Ovary (tissue), 7 donors: ENCODE measurements at regions not wholly inside any gene's neighbourhood (a gene's known extent, or its start where the extent isn't known, plus 50 kb on each side); places are given as distances from the start of the nearest gene placed in this dataset.

Experiments
- DNase-seq, 5 donors: peaks; one replicate each; pipeline ENCODE4 v3.0.0-alpha.2; 2019 to 2020
- H3K27ac ChIP-seq, 2 donors: fragments of 200-600 bp; one replicate each; pipeline versions ENCODE4 v1.5.1 to v1.8.0; 2019 to 2022
- H3K27me3 ChIP-seq: fragments of 200-600 bp; one replicate; pipeline ENCODE4 v1.8.0; 2022
- H3K36me3 ChIP-seq: fragments of 200-600 bp; sonication (generic); one replicate; pipeline ENCODE4 v1.5.1; 2019
- H3K4me1 ChIP-seq: one replicate; pipeline ENCODE4 v1.8.1; 2013; ENCODE audit warnings: mild to moderate bottlenecking, moderate library complexity; ENCODE audit not compliant: insufficient read depth
- H3K4me3 ChIP-seq: fragments of 200-600 bp; sonication (generic); one replicate; pipeline ENCODE4 v1.5.1; 2017
- H3K9me3 ChIP-seq, 2 donors: fragments of 200-600 bp in 1 of 2; sonication (generic) in 1 of 2; one replicate each; pipeline versions ENCODE4 v1.5.1 to v1.8.1; 2013 to 2019; ENCODE audit warnings: mild to moderate bottlenecking in 1 of 2, moderate library complexity in 1 of 2
- EP300 ChIP-seq: sonication (generic); formaldehyde crosslinking; IDR thresholded peaks from one replicate; pipeline ENCODE4 v1.6.1; 2017; ENCODE audit warnings: antibody characterized with exemption
- POLR2A ChIP-seq: fragments of 450-650 bp; IDR thresholded peaks from one replicate; pipeline ENCODE4 v1.6.1; 2017; ENCODE audit warnings: antibody characterized with exemption, mild to moderate bottlenecking, moderate library complexity
- WGBS, 3 donors: extraction: QIAGEN DNeasy Blood & Tissue Kit in 1 of 3; methylation state at CpG; one replicate each; pipeline versions ENCODE4 v1.1.5 to v1.1.7; 2013 to 2017; 5-methylcytosine and 5-hydroxymethylcytosine counted together
- intact Hi-C, 4 donors: fragments of 100-400 bp; cut with DNase I; formaldehyde crosslinking; loops; one replicate each; pipeline versions ENCODE4 v1.11.0 to v1.15.1; 2022 to 2023
- TF ChIP-seq, protein P1 (sequence below), 3 donors: fragments of 450-650 bp in 2 of 3; fragments of 200-600 bp in 1 of 3; IDR thresholded peaks; one replicate each; pipeline versions ENCODE4 v1.5.1 to v1.8.0; 2016 to 2022; ENCODE audit warnings: antibody characterized with exemption in 3 of 3, mild to moderate bottlenecking in 1 of 3
- donor health status: DM: no; HTN: no; CAD: no; lungs with moderate emphysema.
- donor health status: DM: no; HTN: no; CAD: no.
- donor health status: Bipolar disorder and iron deficiency.
- donor health status: DM: no; HTN: no; CAD: no.
- donor health status: DM: yes; HTN: yes; CAD: no.

DNA sequence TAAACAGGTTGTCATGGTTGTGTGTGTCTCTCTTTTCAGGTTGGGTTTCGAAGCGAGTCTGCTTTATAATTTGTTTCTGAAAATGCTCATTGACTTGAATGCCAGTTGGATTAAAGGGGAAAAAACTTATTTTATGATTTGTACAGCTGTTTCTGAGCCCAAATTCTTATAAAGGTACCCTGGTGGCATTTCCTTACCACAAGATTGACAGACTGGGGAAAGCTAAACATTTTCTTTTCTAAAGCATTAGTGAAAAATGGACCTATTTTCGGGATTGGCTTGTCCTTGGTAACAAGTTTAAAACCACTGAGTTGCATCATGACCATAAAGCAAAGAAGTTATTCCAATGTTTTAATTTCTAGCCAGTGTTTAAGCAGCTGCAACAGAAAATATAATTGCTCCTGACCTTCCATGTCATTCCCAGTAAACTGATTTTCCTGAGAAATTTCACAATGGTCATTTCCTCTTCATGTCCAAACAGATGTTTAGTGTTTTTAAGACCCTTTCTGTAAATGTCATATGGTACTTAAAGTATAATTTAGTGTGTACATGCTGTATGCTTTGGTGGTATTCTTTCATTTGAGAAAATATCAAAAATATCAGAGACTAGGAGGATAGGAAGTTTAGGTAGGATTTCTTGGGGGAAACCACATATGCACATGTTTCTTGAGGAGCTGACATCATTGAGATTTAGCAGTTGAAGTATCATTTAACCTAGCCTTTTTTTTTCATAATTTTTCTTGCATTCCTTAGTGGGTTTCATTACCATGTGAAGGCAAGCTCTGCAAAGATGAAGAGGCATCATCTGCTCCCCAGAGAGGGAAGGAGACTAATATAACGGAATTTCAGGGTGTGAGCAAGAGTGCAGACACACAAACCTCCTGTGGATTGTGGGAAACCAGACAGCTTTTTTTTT is 667.1 kb upstream of the RGMB start:
- TF ChIP-seq, protein P1, sequence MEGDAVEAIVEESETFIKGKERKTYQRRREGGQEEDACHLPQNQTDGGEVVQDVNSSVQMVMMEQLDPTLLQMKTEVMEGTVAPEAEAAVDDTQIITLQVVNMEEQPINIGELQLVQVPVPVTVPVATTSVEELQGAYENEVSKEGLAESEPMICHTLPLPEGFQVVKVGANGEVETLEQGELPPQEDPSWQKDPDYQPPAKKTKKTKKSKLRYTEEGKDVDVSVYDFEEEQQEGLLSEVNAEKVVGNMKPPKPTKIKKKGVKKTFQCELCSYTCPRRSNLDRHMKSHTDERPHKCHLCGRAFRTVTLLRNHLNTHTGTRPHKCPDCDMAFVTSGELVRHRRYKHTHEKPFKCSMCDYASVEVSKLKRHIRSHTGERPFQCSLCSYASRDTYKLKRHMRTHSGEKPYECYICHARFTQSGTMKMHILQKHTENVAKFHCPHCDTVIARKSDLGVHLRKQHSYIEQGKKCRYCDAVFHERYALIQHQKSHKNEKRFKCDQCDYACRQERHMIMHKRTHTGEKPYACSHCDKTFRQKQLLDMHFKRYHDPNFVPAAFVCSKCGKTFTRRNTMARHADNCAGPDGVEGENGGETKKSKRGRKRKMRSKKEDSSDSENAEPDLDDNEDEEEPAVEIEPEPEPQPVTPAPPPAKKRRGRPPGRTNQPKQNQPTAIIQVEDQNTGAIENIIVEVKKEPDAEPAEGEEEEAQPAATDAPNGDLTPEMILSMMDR (IDR thresholded peaks at IDR 0.05), result no peak
- no peak for TF ChIP-seq POLR2A
- no peak for TF ChIP-seq EP300
- no peak for DNase-seq
- no peaks in the 10 kb centered on the region for H3K27me3 ChIP-seq
- H3K36me3 ChIP-seq, result no peaks in the 10 kb centered on the region
- H3K27ac ChIP-seq, result no peak overlapping the region
- intact Hi-C loops, result loop anchor here in 1 of 4 donors (2.0 kb wide), 1 partner anchor 44 kb away; no protein-coding TSS in a partner anchor
- H3K4me1 ChIP-seq, result no peaks in the 10 kb centered on the region
- H3K9me3 ChIP-seq, result no peaks in the 10 kb centered on the region
- no peak overlapping the region for H3K4me3 ChIP-seq
- WGBS, 3 donors, result 57 to 79% (median 72%) methylated on average over 4 of the region's 4 CpGs

GRCh38 chr5:98108497-98108896 is 665.0 kb upstream of the RGMB start:
- H3K9me3 ChIP-seq, result no peaks in the 10 kb centered on the region
- intact Hi-C loops, result no loop called here

DNA sequence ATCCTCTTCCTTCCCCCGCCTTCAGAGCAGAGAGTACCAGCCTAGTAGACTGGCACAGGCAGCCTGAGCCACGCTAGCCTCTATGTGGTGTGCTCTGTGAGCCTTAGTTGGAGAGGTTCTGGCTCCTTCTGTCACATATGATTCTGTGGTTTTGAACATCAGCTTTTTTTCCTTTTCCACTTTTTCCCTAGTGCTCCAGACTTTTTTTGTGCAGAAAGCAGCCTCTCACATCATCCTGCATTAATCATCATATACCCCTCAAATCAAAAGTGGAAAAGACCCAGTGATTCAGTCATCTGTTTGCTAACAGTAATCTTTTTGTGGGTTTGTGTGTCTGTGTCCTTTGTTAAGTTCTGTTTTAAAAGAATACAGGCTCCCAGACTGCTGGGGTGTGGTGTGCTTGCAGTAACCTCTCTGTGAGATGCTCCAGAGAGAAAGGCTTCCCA is 663.9 kb upstream of the RGMB start:
- Histone ChIP-seq H3K4me3 (no peak overlapping the region), H3K9me3 (no peaks in the 10 kb centered on the region), H3K36me3 (no peaks in the 10 kb centered on the region), H3K4me1 (no peaks in the 10 kb centered on the region), H3K27ac (no peak overlapping the region), H3K27me3 (no peaks in the 10 kb centered on the region)
- intact Hi-C loops, result no loop called here
- no peak for TF ChIP-seq POLR2A
- TF ChIP-seq, protein P1 (IDR thresholded peaks at IDR 0.05), result no peak
- DNase-seq, result no peak
- 84 to 88% (median 84%) methylated on average over 2 of the region's 2 CpGs for WGBS, 3 donors

More at GRCh38 chr5:98108497-98108896, 665.0 kb upstream of the RGMB start:
- no peaks in the 10 kb centered on the region for H3K4me1 ChIP-seq
- H3K27ac ChIP-seq, result no peak overlapping the region
- H3K27me3 ChIP-seq, result no peaks in the 10 kb centered on the region
- DNase-seq, result no peak
- WGBS, 3 donors, result 63 to 81% (median 73%) methylated on average over 1 of the region's 1 CpG
- no peak overlapping the region for H3K4me3 ChIP-seq
- H3K36me3 ChIP-seq, result no peaks in the 10 kb centered on the region
- TF ChIP-seq, protein P1 (IDR thresholded peaks at IDR 0.05), result no peak
- TF ChIP-seq POLR2A (no peak), EP300 (no peak)

GRCh38 chr5:98110282-98110691 is 663.2 kb upstream of the RGMB start:
- H3K4me1 ChIP-seq, result no peaks in the 10 kb centered on the region
- no peaks in the 10 kb centered on the region for H3K36me3 ChIP-seq
- H3K4me3 ChIP-seq, result no peak overlapping the region
- no peaks in the 10 kb centered on the region for H3K9me3 ChIP-seq
- TF ChIP-seq EP300, result no peak
- TF ChIP-seq, protein P1 (IDR thresholded peaks at IDR 0.05), result no peak
- TF ChIP-seq POLR2A, result no peak
- H3K27ac ChIP-seq, result no peak overlapping the region
- H3K27me3 ChIP-seq, result no peaks in the 10 kb centered on the region
- DNase-seq, result no peak
- 25 to 46% (median 35%) methylated on average over 4 of the region's 4 CpGs for WGBS, 3 donors
- intact Hi-C loops, result no loop called here
